ENCODE measurements at regions not wholly inside any gene's neighbourhood (a gene's known extent, or its start where the extent isn't known, plus 50 kb on each side); places are given as distances from the start of the nearest gene placed in this dataset.

- TF ChIP-seq POLR2A (IDR thresholded peaks at IDR 0.05; ENCODE audit: low read depth, low read length) (no peak), TAF1 (IDR thresholded peaks at IDR 0.05; ENCODE audit: low read depth, low read length) (no peak), POLR2AphosphoS5 (IDR thresholded peaks at IDR 0.05; ENCODE audit: low read depth, low read length) (no peak), SPI1 (IDR thresholded peaks at IDR 0.05; ENCODE audit: low read depth, low read length) (no peak)
Measured at GRCh38 chr2:139374296-139374850, 594.2 kb upstream of the NXPH2 start.

All from GM12891 (cell line).